DND-41 (cell line): ENCODE measurements at regions not wholly inside any gene's neighbourhood (a gene's known extent, or its start where the extent isn't known, plus 50 kb on each side); places are given as distances from the start of the nearest gene placed in this dataset.

Experiments
- ATAC-seq: fragments of 200-7000 bp; cut with Tn5 transposase; 3 replicates; pipeline ENCODE4 v1.9.1; 2021; ENCODE audit warnings: low read depth; ENCODE audit not compliant: insufficient read depth
- DNase-seq: peaks from one replicate; pipeline ENCODE4 v3.0.0-alpha.2; 2020
- H2AFZ ChIP-seq: 2 replicates; pipeline ENCODE4 v1.6.0; 2012; ENCODE audit warnings: low read depth, low read length
- H3K27ac ChIP-seq: 2 replicates; pipeline ENCODE4 v1.5.1; 2012; ENCODE audit warnings: low read length, inconsistent platforms
- H3K27me3 ChIP-seq: fragments of 200-600 bp; sonication (generic); 2 replicates; pipeline ENCODE4 v1.6.0; 2012; ENCODE audit warnings: low read length, mild to moderate bottlenecking, inconsistent platforms; ENCODE audit not compliant: insufficient read depth, poor library complexity
- H3K36me3 ChIP-seq: 2 replicates; pipeline ENCODE4 v1.5.1; 2012; ENCODE audit warnings: low read length, inconsistent platforms; ENCODE audit not compliant: insufficient read depth
- H3K4me1 ChIP-seq: 2 replicates; pipeline ENCODE4 v1.5.1; 2012; ENCODE audit warnings: mild to moderate bottlenecking, low read length; ENCODE audit not compliant: insufficient read depth
- H3K4me2 ChIP-seq: 2 replicates; pipeline ENCODE4 v1.6.0; 2012; ENCODE audit warnings: mild to moderate bottlenecking, moderate library complexity, low read length, inconsistent platforms; ENCODE audit not compliant: insufficient read depth
- H3K4me3 ChIP-seq, 2 experiments: fragments of 200-600 bp in 1 of 2; shearing (Covaris generic) in 1 of 2; 2 replicates each; pipeline ENCODE4 v1.5.1; 2012 to 2016; ENCODE audit warnings: inconsistent platforms in 2 of 2, low read length in 2 of 2, mild to moderate bottlenecking in 2 of 2, low read depth in 1 of 2, moderate library complexity in 1 of 2
- H3K79me2 ChIP-seq: 2 replicates; pipeline ENCODE4 v1.6.0; 2012; ENCODE audit warnings: low read length, inconsistent platforms; ENCODE audit not compliant: insufficient read depth
- H3K9ac ChIP-seq: 2 replicates; pipeline ENCODE4 v1.6.0; 2012; ENCODE audit warnings: low read depth, mild to moderate bottlenecking, inconsistent platforms, low read length, moderate library complexity
- H3K9me3 ChIP-seq: 2 replicates; pipeline ENCODE4 v1.5.1; 2012; ENCODE audit warnings: low read length, moderate library complexity, mild to moderate bottlenecking, inconsistent platforms; ENCODE audit not compliant: insufficient read depth, severe bottlenecking
- H4K20me1 ChIP-seq: 2 replicates; pipeline ENCODE4 v1.6.0; 2012; ENCODE audit warnings: low read length; ENCODE audit not compliant: insufficient read depth
- EZH2 ChIP-seq: IDR thresholded peaks from 3 replicates; pipeline ENCODE4 v1.6.1; 2012; ENCODE audit warnings: borderline replicate concordance, low read depth, mild to moderate bottlenecking, moderate library complexity, low read length, inconsistent platforms; ENCODE audit not compliant: severe bottlenecking
- TF ChIP-seq, protein P1 (sequence below): IDR thresholded peaks from 2 replicates; pipeline ENCODE4 v1.5.1; 2012; ENCODE audit warnings: borderline replicate concordance, low read length, moderate library complexity, mild to moderate bottlenecking; ENCODE audit not compliant: poor library complexity, severe bottlenecking; ENCODE audit errors: extremely low read depth

DNA sequence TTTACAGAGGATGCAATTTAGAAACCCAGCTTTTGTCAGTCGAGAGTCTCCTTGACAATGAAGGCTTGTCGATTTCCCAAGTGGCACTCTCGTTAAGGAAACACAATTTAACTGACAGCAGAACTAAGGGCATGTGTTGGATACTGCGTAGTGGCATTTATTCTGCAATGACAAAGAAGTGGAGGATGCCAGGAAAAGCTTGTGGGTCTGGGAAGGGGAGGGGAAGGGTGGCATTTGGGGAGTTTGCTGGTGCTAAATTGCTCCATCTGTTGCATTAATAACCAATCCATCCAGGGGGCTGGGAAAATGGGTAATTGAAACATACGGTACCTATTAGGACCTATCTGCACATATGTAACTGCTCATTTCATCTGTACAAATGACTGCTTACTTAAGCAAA lies 190.6 kb downstream of the NSG2 start:
- Histone ChIP-seq H3K9ac (no peak overlapping the region), H3K27me3 (no peaks in the 10 kb centered on the region), H3K27ac (no peak overlapping the region), H3K4me3 (no peak overlapping the region), H3K79me2 (no peaks in the 10 kb centered on the region), H3K9me3 (no peaks in the 10 kb centered on the region), H3K36me3 (no peaks in the 10 kb centered on the region), H2AFZ (no peak overlapping the region), H3K4me1 (no peaks in the 10 kb centered on the region), H3K4me2 (no peak overlapping the region), H4K20me1 (no peaks in the 10 kb centered on the region)
- no peak for DNase-seq
- ATAC-seq, result no peak
- TF ChIP-seq, protein P1, sequence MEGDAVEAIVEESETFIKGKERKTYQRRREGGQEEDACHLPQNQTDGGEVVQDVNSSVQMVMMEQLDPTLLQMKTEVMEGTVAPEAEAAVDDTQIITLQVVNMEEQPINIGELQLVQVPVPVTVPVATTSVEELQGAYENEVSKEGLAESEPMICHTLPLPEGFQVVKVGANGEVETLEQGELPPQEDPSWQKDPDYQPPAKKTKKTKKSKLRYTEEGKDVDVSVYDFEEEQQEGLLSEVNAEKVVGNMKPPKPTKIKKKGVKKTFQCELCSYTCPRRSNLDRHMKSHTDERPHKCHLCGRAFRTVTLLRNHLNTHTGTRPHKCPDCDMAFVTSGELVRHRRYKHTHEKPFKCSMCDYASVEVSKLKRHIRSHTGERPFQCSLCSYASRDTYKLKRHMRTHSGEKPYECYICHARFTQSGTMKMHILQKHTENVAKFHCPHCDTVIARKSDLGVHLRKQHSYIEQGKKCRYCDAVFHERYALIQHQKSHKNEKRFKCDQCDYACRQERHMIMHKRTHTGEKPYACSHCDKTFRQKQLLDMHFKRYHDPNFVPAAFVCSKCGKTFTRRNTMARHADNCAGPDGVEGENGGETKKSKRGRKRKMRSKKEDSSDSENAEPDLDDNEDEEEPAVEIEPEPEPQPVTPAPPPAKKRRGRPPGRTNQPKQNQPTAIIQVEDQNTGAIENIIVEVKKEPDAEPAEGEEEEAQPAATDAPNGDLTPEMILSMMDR, result no peak
- no peak for TF ChIP-seq EZH2

DNA sequence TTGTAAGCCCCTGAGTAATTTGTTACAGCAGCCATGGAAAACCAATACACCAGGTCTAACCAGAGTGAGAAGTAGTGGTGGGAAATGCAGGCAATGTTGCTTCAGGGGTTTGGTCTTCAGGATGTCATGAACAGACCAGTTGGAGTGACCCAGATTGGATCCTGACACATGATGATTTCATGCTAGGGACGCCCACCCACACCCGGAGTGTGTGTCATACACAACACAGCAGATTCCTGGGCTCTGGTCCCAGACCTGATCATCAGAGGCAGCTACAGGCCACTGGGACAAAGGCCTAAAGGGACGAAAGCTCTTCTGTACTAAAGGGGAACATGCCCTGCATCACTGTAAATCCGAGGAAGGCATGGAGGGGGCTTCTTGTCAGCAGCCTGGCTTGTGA lies 194.2 kb downstream of the NSG2 start:
- ATAC-seq, result no peak
- no peak overlapping the region for H3K27ac ChIP-seq
- H3K27me3 ChIP-seq, result no peaks in the 10 kb centered on the region

DNA sequence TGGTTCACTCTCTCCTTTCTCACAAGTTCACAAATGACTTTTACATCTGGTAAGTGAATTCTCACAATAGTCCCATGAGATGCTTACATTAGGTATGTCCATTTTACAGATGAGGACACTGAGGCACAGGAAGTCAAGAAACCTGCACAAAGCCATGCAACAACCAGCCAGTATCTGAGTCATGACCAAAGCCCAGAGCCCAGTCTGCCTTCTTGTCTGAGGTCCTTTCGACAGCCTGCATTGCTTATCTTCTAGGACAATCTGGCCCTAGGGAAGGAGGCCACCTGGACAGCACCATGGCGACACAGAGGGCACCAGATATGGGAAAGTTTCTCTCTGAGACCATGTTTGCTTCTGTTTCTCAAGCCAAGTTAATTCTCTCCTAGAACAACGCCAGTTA lies 197.1 kb downstream of the NSG2 start:
- no peak overlapping the region for H3K9ac ChIP-seq
- no peak overlapping the region for H2AFZ ChIP-seq
- no peaks in the 10 kb centered on the region for H4K20me1 ChIP-seq
- no peaks in the 10 kb centered on the region for H3K27me3 ChIP-seq
- H3K9me3 ChIP-seq, result no peaks in the 10 kb centered on the region
- no peak for ATAC-seq
- no peaks in the 10 kb centered on the region for H3K4me1 ChIP-seq
- H3K79me2 ChIP-seq, result no peaks in the 10 kb centered on the region
- no peak overlapping the region for H3K4me2 ChIP-seq
- DNase-seq, result no peak
- no peaks in the 10 kb centered on the region for H3K36me3 ChIP-seq
- no peak overlapping the region for H3K27ac ChIP-seq
- TF ChIP-seq EZH2, result no peak
- no peak overlapping the region for H3K4me3 ChIP-seq

More for the DNA sequence above, 194.2 kb downstream of the NSG2 start:
- Histone ChIP-seq H3K4me1 (no peaks in the 10 kb centered on the region), H3K9ac (no peak overlapping the region), H4K20me1 (no peaks in the 10 kb centered on the region), H3K36me3 (no peaks in the 10 kb centered on the region), H2AFZ (no peak overlapping the region), H3K4me3 (no peak overlapping the region), H3K79me2 (no peaks in the 10 kb centered on the region), H3K9me3 (no peaks in the 10 kb centered on the region), H3K4me2 (no peak overlapping the region)
- no peak for TF ChIP-seq EZH2
- TF ChIP-seq, protein P1, result no peak
- DNase-seq, result no peak

DNA sequence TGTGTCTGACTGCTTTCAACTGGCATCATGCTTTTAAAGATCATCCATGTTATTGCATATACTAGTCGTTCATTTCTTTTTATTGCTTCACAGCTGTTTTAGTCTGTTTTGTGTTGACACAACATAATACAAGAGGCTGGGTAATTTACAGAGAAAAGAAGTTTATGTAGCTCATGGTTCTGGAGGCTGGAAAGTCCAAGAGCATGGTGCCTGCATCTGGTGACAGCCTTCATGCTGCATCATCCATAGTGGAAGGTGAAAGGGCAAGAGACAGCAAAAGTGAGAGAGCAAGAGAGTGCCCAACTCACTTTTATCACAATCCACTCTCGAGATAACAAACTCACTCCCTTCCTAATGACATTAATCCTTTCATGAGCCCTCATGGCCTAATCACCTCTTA lies 198.4 kb downstream of the NSG2 start:
- H3K27me3 ChIP-seq, result no peaks in the 10 kb centered on the region
- no peak overlapping the region for H3K27ac ChIP-seq
- H2AFZ ChIP-seq, result no peak overlapping the region
- H4K20me1 ChIP-seq, result no peaks in the 10 kb centered on the region
- H3K4me1 ChIP-seq, result no peaks in the 10 kb centered on the region
- no peaks in the 10 kb centered on the region for H3K36me3 ChIP-seq
- H3K4me3 ChIP-seq, result no peak overlapping the region
- no peaks in the 10 kb centered on the region for H3K79me2 ChIP-seq
- H3K4me2 ChIP-seq, result no peak overlapping the region
- H3K9me3 ChIP-seq, result no peaks in the 10 kb centered on the region
- H3K9ac ChIP-seq, result no peak overlapping the region
- TF ChIP-seq EZH2, result no peak
- TF ChIP-seq, protein P1, result no peak
- ATAC-seq (no peak), DNase-seq (no peak)
